Middle frontal gyrus (tissue), 1 donor: ENCODE measurements at regions not wholly inside any gene's neighbourhood (a gene's known extent, or its start where the extent isn't known, plus 50 kb on each side); places are given as distances from the start of the nearest gene placed in this dataset.

Experiments
- DNase-seq: peaks from one replicate; pipeline ENCODE4 v3.0.0-alpha.2; 2015; ENCODE audit warnings: low spot score; ENCODE audit errors: extremely low spot score

DNA sequence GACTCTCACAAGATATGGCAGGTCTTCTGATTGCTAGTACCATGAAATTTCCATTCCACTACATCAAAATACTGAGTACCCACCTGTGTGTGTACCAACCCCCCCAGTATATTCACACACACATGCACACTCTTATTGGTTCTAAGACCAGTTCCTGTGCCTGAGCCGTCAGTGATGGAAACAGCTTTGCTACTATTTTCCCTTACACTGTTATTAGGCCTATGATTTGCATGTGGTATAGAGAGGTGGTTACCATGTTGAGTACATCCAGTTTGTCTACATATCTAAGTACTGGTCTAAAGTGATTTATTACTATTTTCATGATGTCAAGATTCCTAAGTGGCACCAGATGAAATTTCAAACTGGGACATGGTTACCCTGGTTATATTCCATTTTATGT is 459.9 kb downstream of the BCKDHB start:
- no peak for DNase-seq

DNA sequence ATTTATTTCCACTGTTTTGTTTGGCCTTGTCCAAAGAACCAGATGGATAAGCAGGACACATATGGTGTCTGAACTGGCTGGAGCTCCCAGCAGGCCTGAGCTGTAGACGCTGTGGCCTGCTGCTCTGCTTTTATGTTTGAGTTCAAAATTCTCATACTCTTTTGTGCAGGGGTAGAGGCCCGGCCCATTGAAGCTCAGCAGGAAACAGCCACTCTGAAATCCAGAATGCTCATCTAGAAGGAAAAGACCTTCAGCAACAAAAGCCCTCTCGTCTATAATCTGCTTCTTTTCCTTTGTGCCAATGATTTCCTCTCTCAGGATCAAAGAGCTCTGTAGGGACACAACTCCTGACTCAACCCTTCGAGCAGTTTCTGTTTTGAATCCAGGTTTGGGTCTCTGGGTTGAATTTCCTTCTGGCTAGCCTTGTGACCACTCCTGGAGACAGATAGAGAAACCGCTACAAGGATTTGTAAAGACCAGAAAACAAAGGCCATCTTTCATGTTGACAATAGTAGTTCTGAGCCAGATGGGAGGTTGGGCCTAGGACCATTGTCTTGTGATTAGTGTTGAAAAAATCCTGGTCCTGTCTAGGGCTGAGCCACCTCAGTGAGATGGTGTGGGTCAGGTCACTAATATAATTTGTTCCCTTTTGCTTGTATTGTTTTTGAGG is 446.7 kb downstream of the BCKDHB start:
- no peak for DNase-seq

DNA sequence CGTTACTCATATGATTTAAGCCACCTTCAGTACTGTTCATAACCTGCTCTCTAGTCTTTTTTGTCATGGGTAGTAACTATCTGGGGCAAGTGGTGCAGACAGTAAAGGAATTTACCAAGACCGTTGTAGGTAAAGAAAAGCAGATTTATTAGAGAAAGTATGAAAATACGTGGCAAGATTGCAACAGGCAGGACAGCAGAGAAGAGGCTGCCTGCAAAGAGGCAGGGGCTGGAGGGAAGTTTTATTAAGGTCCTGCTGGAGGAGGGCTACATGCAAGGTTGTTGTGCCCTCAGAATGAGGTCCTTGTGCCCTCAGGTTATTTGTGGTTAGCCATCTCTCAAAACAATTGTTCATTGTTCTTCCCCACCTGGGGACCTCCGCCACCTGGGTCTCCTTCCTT is 444.3 kb downstream of the BCKDHB start:
- DNase-seq, result no peak

DNA sequence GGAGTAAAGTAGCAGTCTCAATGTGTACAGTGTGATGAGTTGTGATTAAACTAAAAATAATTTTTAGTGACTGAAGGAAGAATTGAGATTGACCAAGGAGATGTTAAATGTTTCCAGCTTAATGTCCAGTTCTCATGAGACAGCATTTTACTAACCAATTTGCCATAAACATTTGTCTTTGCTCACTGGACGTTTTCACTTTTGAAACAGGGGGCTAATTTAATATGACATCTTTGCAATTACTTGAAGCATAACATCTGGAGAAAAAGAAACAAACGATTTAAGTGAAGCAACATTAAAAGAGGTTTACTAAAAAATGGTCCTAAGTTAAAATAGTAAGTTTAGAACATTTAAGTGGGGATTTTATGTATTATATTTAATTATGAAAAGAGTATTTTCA is 443.8 kb downstream of the BCKDHB start:
- no peak for DNase-seq

DNA sequence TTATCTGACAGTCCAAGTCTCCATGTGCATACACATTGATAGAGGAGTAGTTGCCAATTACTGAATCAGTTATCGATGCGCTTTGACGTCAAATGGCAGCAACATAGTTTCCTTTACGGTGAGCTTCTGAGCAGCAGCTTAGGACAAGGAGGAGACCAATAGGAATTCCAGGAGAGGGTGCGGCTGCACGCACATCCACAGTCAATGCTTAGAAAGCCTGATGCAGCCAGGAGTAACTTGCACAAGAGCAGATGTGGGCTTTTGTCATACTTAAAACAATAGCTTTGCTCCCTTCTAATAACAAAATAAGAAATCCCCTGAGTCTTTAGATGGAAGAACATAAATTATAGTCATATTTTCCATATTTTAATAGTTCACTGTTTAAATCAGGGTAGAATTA is 442.1 kb downstream of the BCKDHB start:
- DNase-seq, result no peak

DNA sequence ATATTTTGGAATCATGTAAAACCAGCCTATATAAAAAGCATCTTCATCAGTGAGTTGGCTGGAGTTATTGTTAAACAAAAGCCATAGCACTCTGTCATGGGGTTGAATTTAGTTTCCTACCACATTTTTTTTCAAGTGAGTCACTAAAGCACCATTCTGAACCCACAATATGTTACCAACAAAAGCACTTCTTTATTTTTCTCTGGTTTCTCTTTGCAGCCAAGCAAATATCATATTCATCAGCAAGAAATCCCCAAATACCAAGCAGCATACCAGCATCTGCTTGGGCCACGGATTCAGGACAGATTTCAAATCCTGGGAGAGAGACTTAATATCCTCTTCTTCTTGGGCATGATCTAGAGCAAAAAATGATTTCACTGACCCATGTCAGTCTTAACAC is 441.4 kb downstream of the BCKDHB start:
- no peak for DNase-seq

DNA sequence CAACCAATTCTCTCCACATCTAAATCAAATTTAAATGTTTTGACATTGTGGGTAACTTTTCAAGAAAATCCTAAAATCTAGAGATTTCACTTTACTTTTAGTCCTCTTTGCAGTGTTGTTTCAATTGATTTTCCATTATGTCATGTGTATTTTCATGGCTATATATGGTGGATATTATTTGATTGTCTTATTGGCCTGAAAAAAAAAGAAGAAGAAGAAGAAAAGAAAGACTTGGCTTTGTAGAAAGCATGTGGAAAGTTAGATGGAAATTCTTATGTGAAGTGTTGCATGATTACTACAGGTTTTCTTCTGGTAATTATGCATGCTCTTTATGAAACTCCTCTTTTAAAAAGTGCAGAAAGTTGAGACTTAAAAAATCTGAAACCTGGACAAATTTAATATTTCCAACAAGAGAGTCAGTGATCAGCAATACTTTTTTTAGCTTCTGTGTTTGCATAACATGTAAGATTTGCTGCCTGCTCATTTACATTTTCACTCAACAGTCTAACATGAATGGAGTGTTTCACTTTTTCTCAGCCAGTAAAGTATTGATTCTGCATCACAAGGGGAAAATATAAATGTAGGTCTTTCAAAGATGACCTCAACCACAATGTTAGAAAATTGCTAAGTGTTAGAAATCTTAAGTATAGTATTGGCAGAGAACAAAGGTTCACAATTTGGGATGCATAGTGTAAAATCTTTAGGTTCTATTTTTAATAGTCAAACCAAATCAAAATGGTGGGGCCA is 438.7 kb downstream of the BCKDHB start:
- no peak for DNase-seq

DNA sequence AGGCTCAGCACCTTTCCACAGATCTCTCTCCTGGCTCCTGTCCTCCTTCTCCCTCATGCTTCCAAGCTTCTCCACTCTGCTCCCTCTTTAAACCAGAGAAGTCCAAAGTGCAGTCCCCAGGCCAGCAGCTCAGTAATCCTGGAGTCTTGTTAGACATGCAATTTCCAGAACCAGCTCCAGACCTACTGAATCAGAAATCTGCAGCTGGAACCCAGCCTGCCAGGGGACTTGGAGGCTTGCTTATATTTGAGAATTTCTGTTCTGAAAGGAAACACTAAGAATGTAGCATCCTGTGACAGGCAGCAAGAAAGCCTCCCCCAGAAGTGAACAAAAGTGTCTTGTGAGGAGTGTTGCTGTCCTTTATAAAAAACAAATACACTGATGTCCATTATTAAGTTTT is 438.1 kb downstream of the BCKDHB start:
- DNase-seq, result no peak

DNA sequence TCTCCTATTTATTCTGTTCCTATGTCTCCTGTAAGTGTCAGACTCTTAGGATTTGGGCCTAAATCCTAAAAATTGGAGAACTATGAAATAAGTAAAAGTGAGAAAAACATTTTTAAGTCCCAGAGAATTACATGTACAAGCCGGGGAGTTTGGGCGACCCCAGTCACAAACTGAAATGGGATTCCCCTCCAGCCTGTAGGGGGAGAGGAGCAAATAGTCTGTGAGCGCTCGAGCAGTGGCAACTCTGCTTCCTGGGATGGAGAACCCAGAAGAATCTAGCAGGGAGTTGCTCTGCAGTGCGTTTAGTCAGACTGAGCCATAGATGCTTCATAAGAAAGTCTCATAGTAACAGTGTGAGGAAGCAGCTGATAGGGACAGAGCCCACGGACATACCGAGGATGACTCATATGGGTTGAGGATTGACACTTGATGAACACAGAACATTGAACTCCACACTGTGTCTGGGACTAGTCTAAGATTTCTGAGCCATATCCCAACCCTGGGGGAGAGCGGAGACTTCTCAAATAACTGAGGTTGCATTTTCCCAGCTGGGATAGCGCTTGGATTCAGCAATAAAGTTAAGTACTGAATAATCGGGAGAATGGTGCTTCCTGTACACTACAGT is 437.2 kb downstream of the BCKDHB start:
- DNase-seq, result no peak

DNA sequence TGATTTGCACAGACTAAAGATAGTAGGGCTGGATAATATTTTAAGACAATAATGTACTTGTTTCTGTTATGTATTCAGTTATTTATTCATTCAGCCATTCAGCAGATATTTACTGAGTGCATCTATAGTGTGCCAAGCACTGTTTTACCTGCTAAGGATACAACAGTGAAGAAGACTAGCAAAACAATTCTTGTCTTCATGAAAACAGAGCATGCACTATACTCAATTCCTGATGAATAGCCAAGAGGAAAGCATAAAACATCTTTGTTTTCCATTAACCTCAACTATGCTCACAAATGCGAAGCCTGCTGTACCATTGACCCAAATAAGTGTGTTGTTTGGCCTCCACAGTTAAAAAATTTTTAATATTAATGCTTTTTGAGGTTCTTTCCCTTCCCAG is 436.7 kb downstream of the BCKDHB start:
- no peak for DNase-seq

DNA sequence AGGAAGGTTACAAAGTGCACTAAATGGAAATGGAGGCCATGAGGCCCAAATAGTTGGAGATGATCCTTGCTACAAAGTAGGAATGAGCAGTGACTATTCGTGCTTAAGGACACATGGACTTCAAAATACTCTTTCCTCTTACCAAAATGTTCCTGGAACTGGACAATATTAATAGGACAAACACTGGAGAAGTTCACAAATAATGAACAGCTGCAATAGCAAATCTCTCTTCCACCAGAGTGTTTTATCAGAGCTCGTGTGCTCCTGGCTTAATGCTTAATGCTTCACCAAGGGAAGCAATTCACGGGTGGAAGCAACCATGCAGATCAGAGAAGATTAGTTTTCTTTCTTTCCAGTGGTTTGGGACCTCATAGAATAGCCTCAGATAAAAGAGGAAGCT is 435.4 kb downstream of the BCKDHB start:
- DNase-seq, result no peak

DNA sequence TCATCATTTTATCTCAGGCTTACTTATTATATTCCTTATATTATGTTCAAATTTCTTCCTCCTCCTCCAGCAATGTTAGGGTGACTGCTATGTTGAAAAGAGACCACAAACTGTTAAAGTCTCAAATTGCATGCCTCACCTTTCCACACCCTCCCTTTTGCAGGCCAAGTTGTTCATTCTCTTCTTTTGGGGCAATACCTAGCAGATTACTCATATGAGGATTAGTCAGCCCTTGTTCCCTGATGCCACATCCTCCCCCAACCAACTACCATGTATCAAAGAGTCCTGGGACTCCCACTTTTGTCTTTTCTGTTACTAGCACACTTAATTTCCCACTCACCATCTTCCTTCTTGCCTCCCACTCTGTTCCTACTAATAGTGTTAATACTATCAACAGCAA is 434.7 kb downstream of the BCKDHB start:
- DNase-seq, result no peak

DNA sequence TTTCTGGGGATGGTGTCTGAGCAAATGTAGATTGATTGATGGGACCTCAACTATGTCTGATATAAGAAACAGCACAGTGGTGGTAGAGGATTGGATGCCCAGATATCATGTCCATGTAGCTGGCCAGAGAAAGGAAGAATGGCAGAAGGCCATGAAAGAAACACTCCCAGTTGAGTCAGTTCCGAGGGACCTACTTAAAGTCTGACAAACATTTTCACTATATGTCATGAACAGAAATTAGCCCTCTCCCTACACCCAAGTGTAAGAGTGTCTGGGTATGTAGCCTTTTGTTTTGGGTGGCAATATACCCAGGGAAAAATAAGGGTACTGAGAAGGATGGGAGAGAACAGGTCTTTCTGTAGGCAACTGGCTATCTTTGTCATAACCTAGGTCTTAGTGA is 434.2 kb downstream of the BCKDHB start:
- DNase-seq, result no peak

DNA sequence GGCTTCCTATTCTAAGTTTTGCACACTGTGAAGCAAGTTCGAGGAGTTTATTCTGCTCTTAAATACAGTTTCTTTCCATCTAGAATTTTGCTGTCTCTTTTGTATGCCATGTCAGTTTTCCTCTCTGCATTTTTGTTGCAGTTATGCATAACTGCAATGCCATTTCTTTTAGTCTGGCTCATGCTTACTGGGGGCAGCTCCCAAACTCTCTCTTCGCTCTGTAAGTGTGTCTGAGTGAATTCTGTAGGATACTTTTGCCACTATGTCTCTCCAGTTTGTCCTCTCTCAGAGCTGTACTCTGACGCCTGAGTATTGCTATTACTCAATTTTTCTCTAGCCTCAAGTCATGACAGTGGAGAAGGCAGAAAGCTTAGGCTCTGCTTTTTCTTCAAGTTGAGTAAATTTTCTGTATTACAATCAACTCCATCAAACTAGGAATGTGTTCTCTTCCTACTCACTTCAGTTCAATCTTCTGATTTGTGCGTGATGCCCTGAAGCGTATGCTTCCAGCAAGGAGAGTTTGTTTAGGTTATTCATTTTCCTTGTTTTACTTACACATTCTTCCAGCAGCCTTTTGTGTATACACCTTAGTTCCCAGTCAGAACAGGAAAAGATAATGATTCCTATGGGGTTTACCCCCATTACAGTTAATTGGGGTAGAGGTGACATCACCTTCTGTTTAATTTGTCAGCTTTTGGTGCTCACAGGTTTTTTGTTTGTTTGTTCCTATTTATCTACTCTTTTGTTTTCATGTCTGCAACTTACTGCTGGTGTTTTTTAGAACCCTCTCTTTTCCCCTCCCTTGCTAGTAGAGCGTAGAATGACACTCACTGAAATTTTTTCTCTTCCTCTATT is 430.9 kb downstream of the BCKDHB start:
- DNase-seq, result no peak

DNA sequence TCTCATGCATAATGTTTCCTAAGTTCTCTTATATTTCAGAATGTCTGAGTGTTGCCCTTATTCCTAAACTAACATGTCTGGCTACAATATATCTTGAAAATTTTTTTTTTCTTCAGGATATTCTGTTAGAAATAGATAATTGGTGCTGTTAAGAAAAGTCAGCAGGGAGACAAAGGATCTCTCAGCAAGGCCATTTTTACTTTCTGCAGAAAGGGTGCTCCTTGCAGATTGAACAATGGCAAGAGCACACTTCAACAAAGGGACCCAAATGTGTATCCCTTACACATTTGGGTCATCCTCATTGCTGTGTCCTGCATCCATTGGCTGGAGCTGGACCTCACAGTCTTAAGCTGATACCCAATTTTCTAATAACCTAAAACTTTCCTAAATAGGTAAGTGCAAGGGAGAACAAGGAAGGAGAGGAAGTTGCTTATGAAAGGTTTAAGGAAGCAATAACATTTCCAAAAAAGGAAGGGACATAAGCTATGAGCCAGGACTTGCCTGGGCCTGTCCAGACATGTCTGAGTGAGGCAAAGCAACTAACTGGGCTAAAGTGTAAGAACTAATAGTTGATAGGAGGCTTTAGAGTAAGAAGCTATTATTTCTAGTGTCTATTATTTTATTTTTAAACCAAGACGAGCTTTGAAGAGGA is 429.6 kb downstream of the BCKDHB start:
- DNase-seq, result no peak

DNA sequence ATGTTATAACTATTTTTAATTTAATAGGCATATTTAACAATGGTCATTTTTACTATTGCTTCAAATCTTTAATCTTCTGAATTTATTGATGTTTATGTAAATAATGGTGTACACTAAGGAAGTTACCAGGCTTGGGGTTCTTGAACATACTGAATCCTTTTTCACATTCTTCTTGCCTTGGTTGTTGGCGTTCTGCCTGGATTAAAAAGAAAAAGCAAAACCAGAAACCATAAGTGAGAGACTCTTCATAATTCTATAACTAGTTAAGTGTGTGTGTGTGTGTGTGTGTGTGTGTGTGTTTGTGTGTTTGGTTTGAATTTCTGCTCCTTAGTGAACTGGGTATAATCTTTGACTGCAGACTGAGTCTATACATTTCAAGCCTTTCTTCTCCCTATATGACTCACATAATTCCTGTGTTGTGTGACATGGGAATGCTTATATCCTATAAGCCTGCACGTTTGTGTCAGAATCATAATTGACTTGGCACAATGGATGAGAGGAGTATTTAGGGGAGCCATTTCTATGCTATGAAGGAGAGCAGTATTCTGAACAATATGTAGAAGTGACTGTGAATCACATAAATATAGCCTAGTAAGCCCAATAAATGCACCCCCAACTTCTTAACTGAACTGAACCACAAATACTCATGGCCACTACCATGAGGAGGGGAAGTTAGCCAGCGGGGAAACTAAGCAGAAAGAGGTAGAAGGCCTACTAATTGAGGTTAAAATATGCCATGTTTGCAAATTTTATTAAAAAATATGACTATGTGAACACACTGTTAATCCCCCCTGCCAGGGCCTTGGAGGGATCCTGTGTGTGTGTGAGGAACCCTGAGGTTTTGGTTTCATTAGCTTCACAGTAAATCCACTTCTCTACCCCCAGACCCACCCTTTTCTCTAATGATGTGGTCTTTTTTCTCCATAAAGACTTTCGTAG is 425.5 kb downstream of the BCKDHB start:
- DNase-seq, result no peak

DNA sequence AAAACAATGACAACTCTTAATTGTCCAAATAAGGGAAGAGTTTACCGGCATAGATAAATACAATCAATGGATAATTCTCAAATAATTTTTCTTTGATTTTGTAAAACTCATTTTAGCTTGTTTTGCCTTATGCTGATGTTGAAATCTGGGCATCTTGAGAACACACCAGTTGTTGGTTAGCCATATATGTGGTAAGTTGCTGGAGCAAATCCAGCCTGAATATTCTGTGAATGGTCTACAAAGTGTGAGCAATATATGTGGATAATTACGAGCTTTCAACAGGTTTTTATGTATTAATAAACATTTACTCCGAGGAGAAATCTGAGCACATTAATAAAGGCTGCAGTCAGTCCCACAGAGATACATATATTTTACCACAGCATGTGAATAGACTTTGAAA is 423.6 kb downstream of the BCKDHB start:
- no peak for DNase-seq

DNA sequence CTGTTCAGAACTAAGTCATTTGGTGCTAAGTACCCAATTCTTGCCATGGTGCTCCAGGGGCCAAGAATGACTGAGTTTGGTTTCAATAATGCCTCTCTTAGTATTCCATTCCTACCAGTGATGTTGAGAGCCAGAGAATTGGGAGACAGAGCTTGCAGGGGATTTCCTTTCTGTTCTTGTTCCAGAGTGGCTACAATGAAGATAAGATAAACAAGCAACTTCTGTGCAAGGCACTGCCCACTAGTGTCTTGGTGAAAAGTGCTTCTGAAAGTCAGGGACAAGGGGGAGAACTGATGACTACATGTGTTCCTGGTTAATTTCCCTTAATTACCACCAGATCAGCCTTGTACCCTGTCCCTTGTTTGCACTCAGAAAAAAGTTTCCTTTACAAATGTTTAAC is 421.6 kb downstream of the BCKDHB start:
- no peak for DNase-seq

DNA sequence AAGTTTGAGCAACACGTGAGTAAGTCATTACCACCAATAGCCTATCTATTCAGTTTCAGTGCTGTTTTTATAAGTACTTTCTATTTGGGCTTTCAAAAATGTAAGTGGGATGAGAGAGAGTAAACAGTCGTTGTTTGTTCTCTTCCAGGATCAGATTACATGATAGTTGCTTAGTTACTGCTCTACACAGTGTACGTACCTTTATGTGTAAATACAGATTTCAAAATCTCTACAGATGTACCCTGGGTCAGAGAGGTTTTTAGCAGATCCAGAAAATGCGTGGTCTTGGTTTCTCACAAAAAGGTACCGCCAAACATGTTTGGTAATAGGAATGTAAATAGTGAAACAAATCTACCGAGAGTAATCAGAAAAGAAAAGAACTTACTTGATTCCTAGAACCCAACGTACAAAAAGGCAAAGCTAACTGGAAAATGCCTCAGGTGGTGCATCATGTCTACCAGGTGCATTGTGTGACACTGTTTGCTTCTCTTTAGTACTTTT is 421.1 kb downstream of the BCKDHB start:
- no peak for DNase-seq

DNA sequence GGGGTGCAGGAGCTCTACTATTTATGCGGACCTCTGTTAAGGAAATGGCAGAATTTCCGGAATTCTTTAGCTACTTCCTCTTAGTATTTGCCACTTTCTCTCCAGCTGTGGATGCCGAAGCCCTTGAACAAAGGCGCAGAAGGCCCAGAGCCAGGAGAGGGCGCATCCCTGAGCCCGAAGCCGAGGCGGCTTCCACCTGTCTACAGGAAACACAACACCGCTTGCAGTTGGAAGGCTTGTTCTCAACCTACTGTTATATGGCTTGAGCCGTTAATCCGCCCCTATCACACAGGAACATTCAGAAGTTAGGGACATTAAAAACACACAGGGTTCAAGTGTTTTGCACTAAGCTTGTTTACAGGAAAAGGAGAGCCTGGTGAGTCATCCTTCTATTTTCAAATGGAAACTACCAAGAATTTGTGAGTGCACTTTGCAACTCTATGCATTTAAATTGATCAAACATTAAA is 417.1 kb downstream of the BCKDHB start:
- no peak for DNase-seq
